HG03103 (cell line): ENCODE measurements at regions not wholly inside any gene's neighbourhood (a gene's known extent, or its start where the extent isn't known, plus 50 kb on each side); places are given as distances from the start of the nearest gene placed in this dataset.
"Not testable (repeated sequence)": the region's sequence is repeated elsewhere in the genome, so short reads cannot be mapped to it uniquely, and the experiment has no call there.

Experiments used
- ATAC-seq: cut with Tn5 transposase; IDR thresholded peaks from one replicate; pipeline ENCODE4 v1.9.1; 2021; ENCODE audit warnings: low read depth; ENCODE audit not compliant: unreplicated experiment

DNA sequence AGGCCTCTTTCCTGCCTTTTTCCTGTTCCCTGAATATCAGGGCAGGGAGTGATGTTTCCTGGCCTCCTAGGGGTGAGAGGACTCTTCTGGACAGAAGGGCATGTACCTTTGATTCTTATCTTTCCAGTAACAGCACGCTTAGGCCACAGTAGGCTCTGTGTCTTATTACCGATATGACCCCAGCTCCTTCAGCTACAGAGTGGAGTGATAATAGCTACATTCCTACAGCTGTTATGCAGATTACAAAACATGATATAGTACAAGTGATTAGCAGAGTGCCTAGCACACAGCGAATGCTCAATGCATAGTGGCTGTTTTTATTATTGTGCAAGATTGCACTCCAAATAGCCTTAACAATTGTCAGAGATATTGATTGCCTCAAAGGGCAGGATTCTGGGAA lies 574.2 kb downstream of the CCSER2 start:
- no peak for ATAC-seq

DNA sequence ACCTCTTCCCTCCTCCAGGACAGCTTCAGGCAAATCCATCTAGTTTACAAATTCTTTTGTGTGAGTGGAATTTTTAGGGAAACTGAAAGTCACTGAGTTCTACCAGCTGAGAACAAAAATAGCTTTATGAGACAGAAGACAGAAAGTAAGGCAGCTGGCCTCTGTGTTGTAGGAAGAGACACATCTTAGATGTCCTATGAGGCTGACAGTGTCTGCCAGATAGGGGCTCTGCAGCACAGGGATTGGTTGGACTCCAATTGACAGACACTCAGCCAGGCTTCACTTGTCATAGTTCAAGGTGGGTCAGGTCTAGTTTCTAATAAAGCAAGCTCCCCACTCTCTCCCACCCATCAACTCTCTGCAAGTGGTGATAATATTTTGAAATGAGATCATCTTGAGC lies 574.9 kb downstream of the CCSER2 start:
- no peak for ATAC-seq

DNA sequence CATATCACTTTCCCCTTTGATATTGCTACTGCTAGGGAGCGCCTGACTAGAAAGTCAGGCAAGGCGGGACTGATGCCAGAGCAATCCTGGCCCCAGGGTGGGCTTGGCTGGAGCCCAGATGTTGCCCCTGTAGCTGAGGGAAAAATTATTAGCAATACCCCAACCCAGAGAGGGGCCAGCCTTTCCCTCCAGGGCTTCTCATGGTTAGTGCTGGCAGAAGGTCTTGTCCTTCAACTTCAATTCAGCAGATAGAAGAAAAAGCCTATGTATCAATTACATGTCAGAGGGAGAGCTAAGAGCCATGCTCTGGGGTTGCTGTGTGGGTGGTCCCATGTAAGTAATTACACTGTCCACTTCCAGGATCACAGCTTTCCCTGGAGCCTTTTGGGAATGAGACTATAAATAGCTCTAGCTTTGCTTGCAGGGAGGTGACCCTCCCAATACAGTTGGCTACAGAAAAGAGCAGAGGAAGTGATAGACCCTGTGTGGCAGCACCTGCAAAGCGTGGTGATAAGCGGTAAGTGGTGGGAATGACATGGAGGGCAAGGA lies 579.1 kb downstream of the CCSER2 start:
- ATAC-seq, result no peak

DNA sequence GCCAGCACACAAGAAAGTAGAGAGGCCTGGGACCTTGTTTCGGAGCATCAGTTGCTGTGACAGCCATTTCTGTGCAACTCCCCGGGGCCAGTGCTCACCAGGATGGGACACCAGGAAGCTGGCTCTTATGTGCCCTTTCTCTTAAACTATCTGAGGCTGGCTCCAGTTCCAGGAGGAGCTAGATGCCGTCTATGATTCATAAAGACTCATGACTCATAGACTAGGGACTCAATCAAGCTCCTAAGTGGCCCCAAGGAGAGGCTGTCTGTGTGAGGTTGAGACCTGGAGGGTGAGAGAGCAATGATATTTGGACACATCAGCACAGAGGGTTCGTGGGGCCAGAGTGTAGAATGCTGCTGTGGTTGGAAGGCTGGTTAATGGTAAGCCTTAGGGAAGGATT lies 580.1 kb downstream of the CCSER2 start:
- ATAC-seq, result no peak

DNA sequence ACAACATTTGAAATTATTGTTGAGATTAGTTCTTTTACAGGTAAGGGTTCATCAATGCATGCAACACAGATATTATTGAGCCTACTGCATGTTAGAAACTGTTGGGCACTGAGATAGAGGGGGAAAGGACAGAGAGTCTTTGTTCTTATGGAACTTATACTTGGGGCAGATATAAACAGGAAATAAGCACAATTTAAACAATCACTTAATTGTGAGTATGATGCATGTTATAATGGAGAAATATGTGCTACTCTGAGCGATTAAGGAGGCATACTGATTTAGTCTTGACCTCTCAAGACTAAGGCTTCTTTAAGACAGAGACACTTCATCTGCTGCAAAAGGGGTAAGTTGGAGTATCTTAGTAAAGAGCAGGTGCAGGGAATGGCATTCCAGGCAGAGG lies 593.3 kb downstream of the CCSER2 start:
- no peak for ATAC-seq

DNA sequence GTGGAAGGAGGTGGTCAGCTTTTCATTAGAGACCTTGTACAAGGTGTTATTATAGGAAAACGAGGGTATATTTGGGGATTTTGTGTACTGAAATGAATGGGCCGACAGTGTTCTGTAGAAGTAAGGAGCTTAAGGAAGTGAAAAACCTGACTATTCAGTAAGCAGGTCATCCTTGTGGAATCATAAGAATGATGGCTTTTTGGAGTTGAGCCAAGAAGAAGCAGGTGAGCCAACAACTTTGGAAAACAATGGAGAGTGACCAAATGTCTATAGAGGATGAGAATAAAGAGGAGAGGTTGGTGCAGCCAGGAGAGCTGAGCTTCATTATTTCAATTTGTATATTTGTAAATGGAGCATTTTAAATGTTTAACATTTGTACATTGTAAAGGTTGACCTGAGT lies 595.7 kb downstream of the CCSER2 start:
- ATAC-seq, result no peak

DNA sequence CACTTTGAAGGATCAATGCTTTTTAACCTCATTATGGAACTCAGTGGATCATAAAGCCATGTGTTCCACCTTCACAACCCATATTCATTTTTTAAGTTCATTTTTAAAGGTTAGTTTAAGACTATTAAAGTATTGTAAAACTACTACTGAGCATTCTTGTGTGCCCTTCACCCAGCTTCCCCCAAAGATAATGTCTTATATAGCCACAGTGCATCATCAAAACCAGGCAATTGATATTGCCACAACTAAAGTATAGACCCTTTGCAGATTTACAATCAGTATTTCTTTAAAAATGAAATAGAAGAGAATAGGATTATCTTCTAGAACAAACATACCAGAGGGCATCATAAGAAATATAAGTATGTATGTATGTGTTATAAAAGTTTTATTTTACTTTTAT lies 597.1 kb downstream of the CCSER2 start:
- no peak for ATAC-seq

DNA sequence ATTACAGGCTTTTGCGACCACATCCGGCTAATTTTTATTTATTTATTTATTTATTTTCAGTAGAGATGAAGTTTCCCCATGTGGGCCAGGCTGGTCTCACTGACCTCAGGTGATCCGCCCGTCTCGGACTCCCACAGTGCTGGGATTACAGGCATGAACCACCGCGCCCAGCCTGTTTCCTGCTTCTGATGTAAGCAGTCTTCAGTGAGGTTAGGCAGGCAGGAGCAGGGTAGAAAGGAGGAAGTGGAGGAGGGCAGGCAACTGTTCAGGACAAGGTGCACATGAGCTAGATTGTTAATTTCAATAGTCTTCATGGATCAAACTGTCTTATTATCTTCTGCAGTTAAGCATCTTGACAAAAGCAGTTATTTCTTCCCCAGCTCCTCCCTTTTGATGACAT lies 605.0 kb downstream of the CCSER2 start:
- ATAC-seq, result no peak

DNA sequence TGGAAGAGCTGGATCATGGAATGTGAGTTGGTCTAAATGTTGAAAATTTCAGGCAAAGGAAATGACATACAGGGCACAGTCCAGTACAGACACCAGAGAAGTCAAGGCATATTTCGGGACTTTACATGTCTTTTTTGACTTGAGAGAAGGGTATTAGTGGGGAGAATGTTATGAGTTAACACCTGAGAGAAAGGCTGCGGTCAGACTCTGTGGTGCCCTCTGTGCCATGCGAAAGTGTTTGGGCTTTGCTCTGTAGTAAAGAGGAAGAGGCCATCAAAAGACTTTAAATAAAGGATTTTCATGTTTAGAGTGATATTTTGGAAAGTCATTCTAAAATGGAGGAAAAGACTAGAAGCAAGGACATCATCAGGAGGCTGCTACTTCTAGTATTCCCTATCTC lies 607.4 kb downstream of the CCSER2 start:
- ATAC-seq, result no peak

DNA sequence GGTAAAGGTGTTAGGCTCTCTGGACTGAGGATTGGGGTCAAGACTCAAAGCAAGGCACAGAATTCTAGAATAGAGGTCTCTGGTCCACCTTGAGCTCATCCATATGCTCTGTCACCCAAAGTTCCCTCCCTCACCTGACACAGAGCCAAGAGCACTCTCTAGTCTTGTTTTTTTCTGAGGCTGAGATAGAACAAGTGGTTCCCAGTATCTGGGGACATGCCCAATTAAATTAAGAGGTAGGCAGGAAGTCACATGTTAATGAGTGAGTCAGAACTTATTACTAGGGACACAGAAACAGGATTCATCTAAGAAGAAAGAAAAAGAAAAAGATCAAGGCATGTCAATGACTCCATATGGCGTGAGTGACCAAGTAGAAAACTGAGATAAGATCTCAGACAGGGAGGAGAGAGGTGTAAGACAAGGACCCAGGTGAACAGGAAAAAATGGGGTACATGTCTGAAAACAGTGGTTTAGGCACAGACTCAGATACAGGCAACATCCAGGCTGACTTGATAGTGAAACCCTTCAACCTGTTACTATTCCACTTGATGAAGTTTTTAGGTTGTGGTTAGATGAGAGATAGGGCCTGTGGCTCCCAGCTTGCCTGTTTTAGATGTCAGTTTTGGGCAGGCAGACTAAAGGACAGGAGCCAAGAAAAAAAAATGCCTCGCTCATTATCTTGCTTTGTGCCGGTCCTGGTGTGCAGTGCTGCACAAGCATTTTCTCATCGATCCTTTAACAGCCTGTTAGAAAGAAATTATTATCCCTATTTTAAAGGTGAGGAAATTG lies 609.9 kb downstream of the CCSER2 start:
- no peak for ATAC-seq

DNA sequence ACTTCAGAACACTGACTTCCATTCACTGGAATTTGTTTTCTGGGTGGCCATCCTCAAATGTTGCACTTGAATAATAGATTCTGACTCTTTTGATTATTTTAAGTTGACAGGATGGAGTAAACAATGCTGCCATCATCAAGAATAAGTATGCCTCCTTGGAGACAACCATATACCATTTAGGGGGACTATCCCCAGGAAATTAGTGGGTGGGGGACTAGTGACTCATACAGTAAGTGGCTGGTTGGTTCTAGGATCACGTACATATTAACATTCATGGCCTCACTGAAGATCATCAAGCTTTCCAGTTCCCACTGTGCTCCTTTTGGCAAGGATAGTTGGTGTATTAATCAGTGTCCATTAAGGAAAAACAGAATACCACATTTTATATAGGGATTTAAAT lies 615.2 kb downstream of the CCSER2 start:
- ATAC-seq, result no peak

DNA sequence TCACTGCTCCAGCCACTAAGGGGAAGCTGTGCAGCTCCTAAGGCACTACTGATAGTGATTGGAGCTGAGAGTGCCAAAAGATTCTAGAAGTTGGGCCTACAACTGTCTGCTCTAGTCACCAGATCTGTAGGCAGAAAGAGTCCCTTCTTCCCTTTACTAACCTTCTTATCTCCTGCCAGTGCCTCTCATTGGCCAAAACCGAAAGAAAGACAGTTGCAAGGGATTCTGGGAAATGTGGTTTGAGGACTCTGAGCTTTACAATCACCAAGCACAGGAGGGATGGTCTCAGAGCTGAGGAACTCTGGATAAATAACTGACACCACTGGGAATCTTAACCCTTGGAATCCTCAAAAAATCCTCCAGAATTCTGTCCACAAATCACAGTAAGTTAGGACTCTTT lies 615.8 kb downstream of the CCSER2 start:
- peak; percentile 51 for ATAC-seq

DNA sequence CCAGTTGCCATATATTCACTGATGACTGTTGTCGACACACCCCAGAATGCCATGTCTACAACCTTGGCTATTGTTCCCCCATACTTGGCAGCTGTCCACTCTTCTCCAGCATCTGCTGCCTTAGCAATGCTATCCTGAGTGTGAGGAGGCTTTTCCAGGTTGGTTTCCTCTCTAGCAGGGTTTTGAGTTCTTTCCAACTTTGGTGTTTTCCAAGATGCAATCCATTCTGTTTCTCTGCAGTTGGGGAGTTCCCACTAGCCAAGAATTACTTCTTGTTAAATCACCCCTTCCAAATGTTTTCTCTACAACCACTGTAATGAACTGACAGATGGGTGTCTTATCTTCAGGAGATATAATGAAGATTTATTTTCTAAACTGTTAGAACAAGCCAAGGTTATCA lies 617.4 kb downstream of the CCSER2 start:
- ATAC-seq, result no peak

DNA sequence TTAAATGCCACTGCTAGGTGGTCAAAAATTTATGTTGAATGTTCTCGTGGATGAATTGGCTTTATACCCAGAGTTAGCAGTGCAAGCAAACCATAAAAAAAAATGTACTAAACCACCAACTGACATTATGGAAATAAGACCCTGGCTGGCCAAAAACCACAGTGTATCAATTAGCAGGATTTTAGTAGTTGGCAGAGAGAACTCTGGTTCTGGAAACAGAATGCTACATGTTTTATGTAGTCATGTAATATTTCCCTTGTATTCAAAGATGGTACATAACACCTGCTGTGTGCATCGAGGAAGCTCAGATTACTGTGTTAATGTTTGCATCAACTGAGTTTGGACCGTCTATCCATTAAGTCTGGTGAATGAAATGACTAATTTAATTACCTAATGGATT lies 618.5 kb downstream of the CCSER2 start:
- ATAC-seq, result no peak

DNA sequence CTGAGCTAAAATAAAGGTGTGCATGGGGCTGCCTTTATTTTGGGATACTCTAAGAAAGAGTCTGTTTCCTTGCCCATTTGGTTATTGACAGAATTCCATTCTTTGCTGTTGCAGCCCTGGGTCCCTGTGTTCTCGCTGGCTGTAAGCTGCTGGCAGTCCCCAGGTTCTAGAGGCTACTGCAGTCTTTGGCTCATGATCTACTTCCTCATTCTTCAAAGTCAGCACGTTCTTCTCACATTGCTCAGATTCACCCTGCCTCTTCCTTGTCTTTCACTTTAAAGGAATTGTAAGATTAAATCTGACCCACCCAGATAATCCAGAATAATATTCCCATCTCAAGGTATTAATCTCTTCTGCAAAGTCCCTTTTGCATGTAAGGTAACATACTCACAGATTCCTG lies 620.3 kb downstream of the CCSER2 start:
- no peak for ATAC-seq

DNA sequence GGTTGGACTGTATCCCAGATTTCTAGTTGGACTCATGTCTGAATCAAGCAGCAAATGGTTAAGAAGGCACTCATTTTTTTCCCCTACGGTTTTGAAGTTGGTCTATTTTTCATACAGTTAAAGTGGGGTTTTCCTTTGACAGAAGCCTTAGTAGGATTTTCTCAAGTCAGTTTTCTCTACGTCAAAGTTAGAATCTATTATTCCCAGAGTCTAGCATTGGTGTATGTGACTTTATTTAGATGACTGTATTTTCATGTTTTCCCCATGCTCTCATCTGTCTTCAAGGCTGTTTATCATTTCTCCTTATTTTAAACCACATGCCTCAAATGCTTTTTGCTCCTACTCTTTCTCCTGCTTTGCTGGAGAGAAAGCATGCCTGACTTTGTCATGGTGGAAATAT lies 623.2 kb downstream of the CCSER2 start:
- ATAC-seq, result no peak

DNA sequence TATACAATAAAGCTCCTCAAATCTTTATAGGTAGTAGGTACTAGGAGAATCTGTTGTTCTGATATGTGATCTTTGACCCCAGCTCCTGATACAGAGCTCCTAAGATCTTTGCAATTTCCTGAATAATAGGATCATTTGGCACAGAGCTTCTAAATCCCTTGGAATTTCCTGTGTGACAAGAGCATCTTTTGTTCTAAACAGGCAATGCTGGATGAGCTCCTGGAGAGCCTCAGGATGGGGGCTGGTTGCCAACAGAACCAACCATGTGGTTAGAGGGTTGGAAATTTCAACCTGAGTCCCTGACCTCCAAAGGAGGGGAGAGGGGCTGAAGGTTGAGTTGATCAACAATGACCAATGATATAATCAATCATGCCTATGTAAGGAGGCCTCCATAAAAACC lies 629.0 kb downstream of the CCSER2 start:
- no peak for ATAC-seq

DNA sequence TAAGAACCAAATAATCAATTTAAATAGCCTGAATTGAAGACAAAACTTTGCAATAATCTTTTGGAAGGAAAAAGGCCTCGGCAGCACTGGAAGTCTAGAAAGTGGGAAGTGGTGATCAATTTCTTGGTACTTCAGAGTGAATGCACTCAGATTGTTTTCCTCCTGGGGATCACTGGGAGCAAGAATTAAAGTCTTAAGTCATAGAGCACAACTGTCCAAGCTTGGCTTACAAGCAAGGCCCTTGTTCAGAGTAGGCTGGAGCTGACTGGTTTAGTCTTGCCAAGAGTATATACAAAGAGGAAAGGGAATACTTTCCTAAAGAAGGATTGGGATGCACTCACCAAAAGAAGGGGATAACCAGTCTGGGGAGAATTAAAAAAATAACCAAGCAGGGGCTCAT lies 637.1 kb downstream of the CCSER2 start:
- ATAC-seq, result no peak

DNA sequence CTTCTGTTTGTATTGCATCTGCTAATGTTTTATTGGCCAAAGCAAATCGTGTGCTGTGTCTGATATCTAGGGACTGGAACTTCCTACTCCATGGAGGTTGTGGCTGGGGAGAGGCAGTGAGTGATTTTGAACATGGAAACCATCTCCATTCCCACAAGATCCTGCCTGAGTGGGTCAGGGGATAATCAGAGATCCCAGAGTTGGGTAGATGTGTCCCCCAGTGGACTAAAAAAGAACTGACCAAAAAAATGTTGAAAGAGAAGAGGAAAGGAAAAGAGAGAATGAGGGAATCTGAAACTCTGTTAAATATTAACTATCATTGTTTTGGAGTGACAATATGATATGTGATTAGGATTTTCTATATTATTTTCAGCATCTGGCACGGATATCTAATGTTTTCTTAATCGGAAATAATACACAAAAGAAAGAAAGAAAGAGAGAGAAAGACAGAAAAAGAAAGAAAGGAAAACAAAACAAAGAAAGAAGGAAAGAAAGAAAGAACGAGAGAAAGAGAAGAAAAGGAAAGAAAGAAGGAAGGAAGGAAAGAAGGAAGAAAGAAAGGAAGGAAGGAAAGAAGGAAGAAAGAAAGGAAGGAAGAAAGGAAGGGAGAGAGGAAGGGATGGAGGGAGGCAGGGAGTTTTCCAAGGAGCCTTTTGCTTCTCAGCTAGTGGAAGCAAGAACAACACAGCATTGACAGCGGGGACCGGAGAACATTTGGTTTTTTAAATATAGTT lies 638.5 kb downstream of the CCSER2 start:
- ATAC-seq, result no peak

DNA sequence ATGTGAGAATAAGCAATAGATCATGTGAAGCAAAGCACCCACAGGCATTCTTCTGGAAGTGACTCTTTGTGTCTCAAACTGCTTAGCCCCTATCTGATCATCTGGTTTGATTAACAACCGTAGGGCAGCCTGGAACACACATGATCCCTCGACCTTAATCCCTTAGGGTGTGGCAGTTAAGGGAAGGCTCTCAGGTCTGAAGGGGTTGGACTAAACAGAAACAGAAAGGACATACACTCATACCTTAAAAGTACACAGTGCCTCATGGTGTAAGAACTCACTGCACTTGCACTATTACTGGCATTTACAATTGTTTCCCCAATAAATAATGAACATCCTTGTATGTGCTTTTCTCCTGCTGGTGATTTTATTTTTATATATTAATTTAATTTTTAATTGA lies 640.9 kb downstream of the CCSER2 start:
- not testable (repeated sequence) for ATAC-seq

DNA sequence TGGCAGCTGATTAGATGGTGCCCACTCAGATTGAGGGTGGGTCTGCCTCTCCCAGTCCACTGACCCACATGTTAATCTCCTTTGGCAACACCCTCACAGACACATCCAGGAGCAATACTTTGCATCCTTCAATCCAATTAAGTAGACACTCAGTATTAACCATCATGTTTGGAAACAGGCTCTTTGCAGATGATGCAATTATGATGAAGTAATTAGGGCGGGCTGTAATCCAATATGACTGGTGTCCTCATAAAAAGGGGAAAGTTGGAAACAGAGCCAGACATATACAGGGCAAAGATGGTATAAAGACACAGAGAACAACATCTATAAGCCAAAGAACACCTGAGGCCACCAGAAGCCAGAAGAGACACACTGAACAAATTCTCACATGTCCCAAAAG lies 658.6 kb downstream of the CCSER2 start:
- ATAC-seq, result no peak

DNA sequence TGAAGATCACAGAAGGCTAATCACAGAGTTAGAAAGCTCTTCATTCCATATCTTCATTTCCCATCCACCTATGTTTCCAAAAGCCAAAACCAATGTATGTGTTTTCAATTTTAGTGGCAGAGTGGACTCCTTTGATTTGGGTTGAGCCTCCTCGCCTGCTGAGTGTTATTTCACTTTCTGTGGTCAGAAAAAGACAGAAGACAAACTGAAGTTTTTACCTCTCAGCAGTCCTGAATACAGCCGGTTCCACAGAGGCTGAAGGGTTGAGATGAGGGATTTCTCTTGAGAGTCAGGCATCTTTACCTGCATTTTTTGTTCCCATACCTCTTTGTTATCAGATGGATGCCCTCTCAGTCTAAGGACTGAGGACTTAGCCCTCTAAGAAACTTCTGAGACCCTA lies 659.6 kb downstream of the CCSER2 start:
- ATAC-seq, result no peak
